ENCODE measurements at regions not wholly inside any gene's neighbourhood (a gene's known extent, or its start where the extent isn't known, plus 50 kb on each side); places are given as distances from the start of the nearest gene placed in this dataset.

GRCh38 chr14:71834284-71835204, 97.7 kb upstream of the RGS6 start:
- TF ChIP-seq CTCF (IDR thresholded peaks at IDR 0.05; ENCODE audit: insufficient read depth, low read length), result no peak
- no peak for TF ChIP-seq POLR2AphosphoS5 (IDR thresholded peaks at IDR 0.05; ENCODE audit: low read depth)
- no peak for TF ChIP-seq REST (IDR thresholded peaks at IDR 0.05; ENCODE audit: insufficient replicate concordance, low read depth)
